Astrocyte (in vitro differentiated cells and primary cell): ENCODE measurements at regions not wholly inside any gene's neighbourhood (a gene's known extent, or its start where the extent isn't known, plus 50 kb on each side); places are given as distances from the start of the nearest gene placed in this dataset.

Source experiments
- CTCF ChIP-seq: IDR thresholded peaks from 2 replicates; pipeline ENCODE4 v1.5.1; 2011; ENCODE audit warnings: low read depth, mild to moderate bottlenecking, inconsistent platforms, low read length, moderate library complexity; ENCODE audit not compliant: insufficient read depth
- EZH2 ChIP-seq: IDR thresholded peaks from 2 replicates; pipeline ENCODE4 v1.6.1; 2012; ENCODE audit warnings: mild to moderate bottlenecking, low read length, inconsistent platforms; ENCODE audit not compliant: insufficient read depth

GRCh38 chr10:78574547-78574946 lies 494.2 kb upstream of the ZMIZ1 start:
- TF ChIP-seq CTCF: no peak
- TF ChIP-seq EZH2: no peak
